Erythroblast (primary cell): ENCODE measurements at regions not wholly inside any gene's neighbourhood (a gene's known extent, or its start where the extent isn't known, plus 50 kb on each side); places are given as distances from the start of the nearest gene placed in this dataset.
A peak's percentile ranks its signal among the peaks of the same experiment; 100 is the strongest.

ENCODE experiments used
- DNase-seq, 2 experiments: peaks; one replicate each; lab custom pipeline; 2025; lab: John Stamatoyannopoulos, UW
- GATA1 ChIP-seq: IDR thresholded peaks from 2 replicates; pipeline ENCODE4 v1.6.1; 2011; ENCODE audit warnings: low read depth, mild to moderate bottlenecking, control low read depth, low read length, moderate library complexity
- POLR2A ChIP-seq: IDR thresholded peaks from 2 replicates; pipeline ENCODE4 v1.6.1; 2011; ENCODE audit warnings: mild to moderate bottlenecking, low read length

GRCh38 chr5:124457901-124458300 lies 288.5 kb downstream of the ZNF608 start:
- no peak for TF ChIP-seq GATA1
- TF ChIP-seq POLR2A = no peak
- DNase-seq = no peak

GRCh38 chr5:124457101-124457500 lies 289.3 kb downstream of the ZNF608 start:
- no peak for TF ChIP-seq POLR2A
- TF ChIP-seq GATA1 = no peak
- DNase-seq = no peak

- no peak for TF ChIP-seq GATA1
- TF ChIP-seq POLR2A = no peak
- no peak for DNase-seq
These were observed 290.2 kb downstream of the ZNF608 start for GRCh38 chr5:124456249-124456648.

- no peak for DNase-seq
- TF ChIP-seq POLR2A = no peak
- TF ChIP-seq GATA1 = no peak
These were observed 292.4 kb downstream of the ZNF608 start for GRCh38 chr5:124454081-124454480.

GRCh38 chr5:124453221-124454051 lies 293.0 kb downstream of the ZNF608 start:
- TF ChIP-seq GATA1 (no peak), POLR2A (no peak)
- DNase-seq = peak in 1 of 2 experiments; percentile 25

- DNase-seq = no peak
- TF ChIP-seq GATA1 = no peak
- TF ChIP-seq POLR2A = no peak
These were observed 294.0 kb downstream of the ZNF608 start for GRCh38 chr5:124452412-124452811.

GRCh38 chr5:124451721-124452383 lies 294.6 kb downstream of the ZNF608 start:
- TF ChIP-seq GATA1 = no peak
- no peak for TF ChIP-seq POLR2A
- DNase-seq = no peak

GRCh38 chr5:124446120-124446519 lies 300.3 kb downstream of the ZNF608 start:
- no peak for TF ChIP-seq POLR2A
- no peak for DNase-seq

- TF ChIP-seq POLR2A = no peak
- TF ChIP-seq GATA1 = no peak
These were observed 301.3 kb downstream of the ZNF608 start for GRCh38 chr5:124445070-124445619.

GRCh38 chr5:124444147-124444775 lies 302.2 kb downstream of the ZNF608 start:
- DNase-seq = no peak
- no peak for TF ChIP-seq GATA1
- no peak for TF ChIP-seq POLR2A

More at GRCh38 chr5:124445070-124445619, 301.3 kb downstream of the ZNF608 start:
- no peak for DNase-seq

GRCh38 chr5:124440471-124440870 lies 306.0 kb downstream of the ZNF608 start:
- DNase-seq = no peak
- TF ChIP-seq POLR2A (no peak), GATA1 (no peak)

- TF ChIP-seq GATA1 (no peak), POLR2A (no peak)
- no peak for DNase-seq
These were observed 306.8 kb downstream of the ZNF608 start for GRCh38 chr5:124439609-124440008.

- TF ChIP-seq POLR2A = no peak
- TF ChIP-seq GATA1 = no peak
- no peak for DNase-seq
These were observed 307.5 kb downstream of the ZNF608 start for GRCh38 chr5:124438903-124439281.
